T-helper 1 cell treated with Interleukin-12 subunit alpha and Interleukin-12 subunit beta and Interleukin-4 antibody, amounts not matched to agents 30 μg/mL and 1 μg/mL, for 36 hours (primary cell): ENCODE measurements at regions not wholly inside any gene's neighbourhood (a gene's known extent, or its start where the extent isn't known, plus 50 kb on each side); places are given as distances from the start of the nearest gene placed in this dataset.

Source experiments
- H3K27ac Mint-ChIP-seq: one replicate; pipeline ENCODE4 v1.8.0; 2021; ENCODE audit warnings: mild to moderate bottlenecking, mixed read lengths
- H3K27me3 Mint-ChIP-seq: one replicate; pipeline ENCODE4 v1.8.0; 2021; ENCODE audit warnings: low read depth, mixed read lengths
- H3K36me3 Mint-ChIP-seq: one replicate; pipeline ENCODE4 v1.8.0; 2021; ENCODE audit warnings: low read depth, mixed read lengths
- H3K4me1 Mint-ChIP-seq: one replicate; pipeline ENCODE4 v1.8.0; 2021; ENCODE audit warnings: low read depth, mixed read lengths
- H3K4me3 Mint-ChIP-seq: one replicate; pipeline ENCODE4 v1.8.0; 2021; ENCODE audit warnings: mild to moderate bottlenecking, moderate library complexity, mixed read lengths
- H3K9me3 Mint-ChIP-seq: one replicate; pipeline ENCODE4 v1.8.0; 2021; ENCODE audit warnings: mixed read lengths

DNA sequence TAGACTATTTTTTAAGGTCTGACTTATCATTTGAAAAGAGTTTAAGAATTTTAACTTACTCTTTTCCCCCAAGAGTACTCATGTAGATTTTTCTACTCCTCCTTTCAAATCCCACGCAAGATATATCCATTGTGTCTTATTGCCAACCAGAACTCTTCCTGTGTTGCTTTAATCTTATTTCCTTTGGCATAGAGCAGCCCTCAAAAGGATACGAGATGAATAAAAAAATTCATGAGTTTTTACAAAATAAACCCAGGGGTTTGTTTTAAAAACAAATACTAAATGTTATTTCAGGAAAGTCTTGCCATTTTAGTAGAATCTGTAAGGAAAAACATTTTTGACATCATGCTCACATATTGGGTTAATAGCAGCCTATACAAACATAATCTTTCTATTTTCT is 543.2 kb upstream of the CXADR start:
- no peak overlapping the region for H3K27ac Mint-ChIP-seq
- no peak overlapping the region for H3K4me3 Mint-ChIP-seq
- H3K27me3 Mint-ChIP-seq, result no peaks in the 10 kb centered on the region
- H3K36me3 Mint-ChIP-seq, result no peaks in the 10 kb centered on the region
- H3K9me3 Mint-ChIP-seq, result peaks cover 18% of the 10 kb centered on the region
- no peaks in the 10 kb centered on the region for H3K4me1 Mint-ChIP-seq

DNA sequence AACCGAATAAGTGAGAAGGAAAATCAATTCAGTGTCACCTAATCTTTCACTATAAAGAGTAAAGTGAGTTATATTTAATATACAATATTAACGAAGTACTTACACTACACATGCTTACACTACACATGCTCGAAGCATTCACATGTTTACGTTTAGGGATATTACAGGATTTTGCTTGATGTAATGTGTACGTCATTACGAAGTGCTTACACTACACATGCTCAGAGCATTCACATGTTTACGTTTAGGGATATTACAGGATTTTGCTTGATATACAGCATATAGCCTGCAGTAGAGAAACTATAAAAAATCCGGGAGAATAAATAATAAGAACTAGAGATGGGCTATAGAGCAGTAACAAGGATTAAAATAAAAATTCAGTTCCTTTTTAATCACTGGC is 538.8 kb upstream of the CXADR start:
- Mint-ChIP-seq H3K4me3 (no peak overlapping the region), H3K9me3 (peaks cover 3% of the 10 kb centered on the region), H3K27me3 (no peaks in the 10 kb centered on the region), H3K4me1 (no peaks in the 10 kb centered on the region), H3K36me3 (no peaks in the 10 kb centered on the region), H3K27ac (no peak overlapping the region)

DNA sequence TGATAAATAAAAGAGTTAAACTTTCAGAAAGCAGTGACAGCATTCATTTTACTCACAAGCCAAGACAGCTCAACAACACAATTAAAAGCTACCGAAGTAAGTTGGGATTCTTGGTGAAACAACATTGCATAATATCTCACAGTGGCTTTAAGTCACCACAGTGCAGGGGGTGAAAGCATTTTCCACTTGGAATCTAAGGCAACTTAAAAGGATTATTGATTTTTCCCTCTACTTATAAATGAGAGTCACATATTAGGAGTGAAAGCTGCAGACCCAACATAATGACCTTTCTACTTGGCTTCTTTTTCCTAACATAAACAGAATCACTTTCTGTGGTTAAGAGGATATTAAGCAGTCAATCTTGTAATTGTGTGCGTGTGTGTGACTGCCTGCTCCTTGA is 536.6 kb upstream of the CXADR start:
- H3K4me3 Mint-ChIP-seq, result no peak overlapping the region
- H3K27me3 Mint-ChIP-seq, result no peaks in the 10 kb centered on the region
- peaks cover 9% of the 10 kb centered on the region for H3K9me3 Mint-ChIP-seq
- no peaks in the 10 kb centered on the region for H3K36me3 Mint-ChIP-seq
- no peaks in the 10 kb centered on the region for H3K4me1 Mint-ChIP-seq
- no peak overlapping the region for H3K27ac Mint-ChIP-seq

DNA sequence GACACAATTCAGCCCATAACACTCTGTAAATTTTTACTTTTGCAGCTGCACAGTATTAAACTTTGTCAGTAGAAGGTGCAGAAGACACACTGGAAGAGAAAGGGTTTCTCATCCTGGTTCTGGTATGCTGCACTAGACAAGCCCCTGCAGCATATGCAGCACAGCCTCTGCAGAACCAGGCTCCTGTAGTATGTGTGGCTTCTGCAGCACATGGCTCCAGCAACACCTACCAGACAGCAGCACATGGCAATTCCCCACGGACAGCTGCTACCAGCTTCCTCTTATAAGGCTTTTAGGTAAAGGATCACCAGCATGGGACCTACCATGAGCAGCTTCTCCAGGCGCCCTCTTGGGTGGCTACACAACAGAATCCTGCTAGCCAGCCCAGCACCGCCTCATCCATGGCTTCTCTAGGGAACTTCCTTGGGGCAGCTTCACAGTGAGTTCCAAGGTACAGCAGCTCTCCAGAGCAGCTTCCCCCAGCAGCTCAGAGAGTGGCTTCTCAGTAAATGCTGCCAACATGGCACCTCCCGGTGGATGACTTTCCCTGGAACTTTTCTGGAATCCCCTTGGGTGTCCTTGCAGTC is 534.4 kb upstream of the CXADR start:
- H3K4me3 Mint-ChIP-seq, result no peak overlapping the region
- H3K4me1 Mint-ChIP-seq, result no peaks in the 10 kb centered on the region
- H3K27me3 Mint-ChIP-seq, result no peaks in the 10 kb centered on the region
- H3K9me3 Mint-ChIP-seq, result peaks cover 10% of the 10 kb centered on the region
- no peaks in the 10 kb centered on the region for H3K36me3 Mint-ChIP-seq
- H3K27ac Mint-ChIP-seq, result no peak overlapping the region

DNA sequence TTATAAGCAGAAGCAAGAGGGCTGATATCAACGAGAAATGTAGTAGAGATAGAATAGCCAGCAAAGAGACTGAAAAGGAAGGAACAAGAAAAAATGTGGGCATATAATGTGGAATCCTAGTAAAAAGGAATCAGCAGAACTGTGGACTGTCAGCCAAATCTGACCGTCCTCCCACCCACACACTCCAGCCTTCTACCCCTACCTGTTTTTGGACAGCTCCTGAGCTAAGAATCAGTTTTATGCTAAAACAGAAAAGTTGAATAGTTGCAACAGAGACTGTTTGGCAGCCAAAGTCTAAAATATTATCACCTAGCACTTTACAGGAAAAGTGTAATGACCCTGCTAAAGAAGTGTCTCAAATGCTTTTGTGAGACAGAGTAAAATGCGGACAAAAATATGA is 533.3 kb upstream of the CXADR start:
- Mint-ChIP-seq H3K36me3 (no peaks in the 10 kb centered on the region), H3K27me3 (no peaks in the 10 kb centered on the region), H3K9me3 (peaks cover 9% of the 10 kb centered on the region), H3K4me1 (no peaks in the 10 kb centered on the region), H3K27ac (no peak overlapping the region), H3K4me3 (no peak overlapping the region)

DNA sequence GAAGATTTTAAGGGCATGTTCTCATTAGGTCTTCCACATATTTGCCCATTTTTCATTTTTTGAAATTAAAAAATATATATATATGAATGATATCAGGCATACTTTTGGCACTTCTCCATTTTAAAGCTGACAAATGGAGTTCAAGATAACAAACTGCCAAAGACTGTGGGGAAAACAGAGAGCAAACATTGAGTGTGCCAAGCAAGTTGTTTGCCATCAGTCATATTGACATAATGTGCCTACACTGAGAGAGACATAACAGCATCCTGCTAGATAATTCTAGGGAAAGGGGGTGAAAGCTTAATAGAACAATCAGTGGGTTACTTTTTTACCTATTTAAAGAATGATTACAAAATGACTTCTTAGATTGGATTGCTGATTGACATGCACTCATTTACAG is 529.4 kb upstream of the CXADR start:
- Mint-ChIP-seq H3K4me3 (no peak overlapping the region), H3K27me3 (no peaks in the 10 kb centered on the region), H3K9me3 (peaks cover 21% of the 10 kb centered on the region), H3K36me3 (no peaks in the 10 kb centered on the region), H3K27ac (no peak overlapping the region), H3K4me1 (no peaks in the 10 kb centered on the region)

DNA sequence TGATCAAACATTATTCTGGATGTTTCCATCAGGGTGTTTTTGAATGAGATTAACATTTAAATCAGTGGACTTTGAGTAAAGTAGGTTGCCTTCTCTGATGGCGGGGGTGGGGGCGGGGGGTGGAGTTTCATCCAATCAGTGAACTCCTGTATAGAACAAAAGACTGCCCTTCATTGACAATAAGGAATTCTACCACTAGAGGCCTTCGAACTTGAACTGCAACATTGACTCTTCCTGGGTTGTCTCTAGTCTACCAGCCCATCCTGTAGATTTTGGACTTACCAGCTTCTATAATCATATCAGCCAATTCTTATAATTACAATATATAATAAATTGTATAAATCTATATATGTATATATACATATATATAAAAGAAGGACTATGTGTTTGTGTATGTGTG is 520.4 kb upstream of the CXADR start:
- H3K4me3 Mint-ChIP-seq, result no peak overlapping the region
- no peaks in the 10 kb centered on the region for H3K4me1 Mint-ChIP-seq
- H3K9me3 Mint-ChIP-seq, result peaks cover 11% of the 10 kb centered on the region
- H3K27me3 Mint-ChIP-seq, result no peaks in the 10 kb centered on the region
- H3K36me3 Mint-ChIP-seq, result no peaks in the 10 kb centered on the region
- no peak overlapping the region for H3K27ac Mint-ChIP-seq

DNA sequence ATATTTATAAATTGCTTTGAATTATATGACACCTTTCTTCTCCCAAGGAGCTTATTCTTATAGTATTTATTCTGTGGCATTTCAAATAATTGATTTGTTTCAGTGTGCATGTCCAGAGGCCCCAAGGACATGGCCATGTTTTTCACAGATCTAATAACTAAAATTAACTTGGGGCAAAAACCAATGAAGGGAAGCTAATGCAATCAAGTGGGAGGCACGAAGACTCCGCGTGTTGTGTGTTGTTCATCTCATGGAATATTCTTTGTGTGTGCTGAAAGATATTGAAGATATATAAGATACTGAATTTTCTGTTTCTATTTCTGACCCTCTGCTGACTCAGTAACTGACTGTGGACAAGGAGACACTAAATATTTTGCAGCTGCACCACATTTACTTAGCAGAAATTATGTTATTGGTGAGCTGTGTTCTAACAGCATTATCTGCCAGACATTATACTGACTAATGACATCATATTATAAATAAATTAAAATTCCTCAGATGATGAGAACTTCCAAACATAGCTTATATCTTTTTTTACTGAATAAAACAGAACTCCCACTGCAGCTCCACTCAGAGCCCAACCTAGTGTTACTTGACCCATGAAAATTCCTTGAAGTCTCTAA is 519.3 kb upstream of the CXADR start:
- no peaks in the 10 kb centered on the region for H3K36me3 Mint-ChIP-seq
- no peak overlapping the region for H3K27ac Mint-ChIP-seq
- no peaks in the 10 kb centered on the region for H3K27me3 Mint-ChIP-seq
- H3K4me3 Mint-ChIP-seq, result no peak overlapping the region
- peaks cover 9% of the 10 kb centered on the region for H3K9me3 Mint-ChIP-seq
- no peaks in the 10 kb centered on the region for H3K4me1 Mint-ChIP-seq

DNA sequence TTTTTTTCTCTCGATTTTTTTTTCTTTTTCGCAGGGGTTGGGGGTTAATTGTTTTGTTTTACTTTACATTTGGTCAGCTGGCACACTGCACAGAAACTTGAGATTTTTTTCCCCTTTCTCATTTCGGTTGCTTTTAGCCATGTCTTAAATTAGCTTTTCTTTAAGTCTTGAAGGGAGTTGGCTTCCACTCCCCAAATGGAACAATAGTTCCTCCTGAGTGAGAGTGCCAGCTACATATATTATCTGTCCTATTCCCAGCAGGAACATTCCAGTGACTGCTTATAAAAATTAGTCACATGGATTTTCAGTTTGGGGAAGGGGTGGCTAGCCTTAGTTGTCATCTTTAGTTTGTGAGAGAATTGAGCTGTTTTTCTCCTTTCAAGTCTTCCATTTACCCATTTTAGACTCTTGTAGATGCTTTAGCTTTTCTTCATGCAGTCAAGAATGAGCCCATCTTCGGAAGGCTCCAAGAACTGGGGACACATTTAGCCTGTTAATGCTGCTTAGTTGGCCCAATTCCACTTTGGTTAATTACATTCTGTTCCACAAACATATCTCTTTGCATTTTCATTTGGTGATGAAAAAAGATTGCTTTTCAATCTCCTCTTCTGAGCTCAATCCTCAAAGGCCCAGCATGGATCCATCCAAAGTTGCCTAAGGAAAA is 510.1 kb upstream of the CXADR start:
- Mint-ChIP-seq H3K36me3 (no peaks in the 10 kb centered on the region), H3K4me3 (no peak overlapping the region), H3K27me3 (no peaks in the 10 kb centered on the region), H3K27ac (no peak overlapping the region), H3K4me1 (no peaks in the 10 kb centered on the region), H3K9me3 (peaks cover 19% of the 10 kb centered on the region)

DNA sequence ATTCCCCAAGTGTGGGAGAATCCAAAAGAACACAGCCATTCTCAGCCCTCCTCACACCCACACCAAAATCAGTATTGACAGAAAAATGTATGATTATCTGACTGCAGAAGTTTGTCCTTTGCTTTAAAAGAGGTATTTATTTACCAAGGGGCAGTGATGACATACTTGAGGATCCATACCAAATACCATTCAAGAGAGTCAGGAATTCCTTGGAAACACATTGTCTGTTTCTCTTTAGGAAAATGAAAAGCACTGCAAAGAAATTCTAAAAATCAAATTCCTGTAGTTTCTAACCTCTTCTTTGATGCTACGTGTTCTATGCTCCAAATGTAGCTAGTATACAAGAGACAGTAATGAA is 509.6 kb upstream of the CXADR start:
- Mint-ChIP-seq H3K4me3 (no peak overlapping the region), H3K4me1 (no peaks in the 10 kb centered on the region), H3K9me3 (peaks cover 18% of the 10 kb centered on the region), H3K27me3 (no peaks in the 10 kb centered on the region), H3K36me3 (no peaks in the 10 kb centered on the region), H3K27ac (no peak overlapping the region)

DNA sequence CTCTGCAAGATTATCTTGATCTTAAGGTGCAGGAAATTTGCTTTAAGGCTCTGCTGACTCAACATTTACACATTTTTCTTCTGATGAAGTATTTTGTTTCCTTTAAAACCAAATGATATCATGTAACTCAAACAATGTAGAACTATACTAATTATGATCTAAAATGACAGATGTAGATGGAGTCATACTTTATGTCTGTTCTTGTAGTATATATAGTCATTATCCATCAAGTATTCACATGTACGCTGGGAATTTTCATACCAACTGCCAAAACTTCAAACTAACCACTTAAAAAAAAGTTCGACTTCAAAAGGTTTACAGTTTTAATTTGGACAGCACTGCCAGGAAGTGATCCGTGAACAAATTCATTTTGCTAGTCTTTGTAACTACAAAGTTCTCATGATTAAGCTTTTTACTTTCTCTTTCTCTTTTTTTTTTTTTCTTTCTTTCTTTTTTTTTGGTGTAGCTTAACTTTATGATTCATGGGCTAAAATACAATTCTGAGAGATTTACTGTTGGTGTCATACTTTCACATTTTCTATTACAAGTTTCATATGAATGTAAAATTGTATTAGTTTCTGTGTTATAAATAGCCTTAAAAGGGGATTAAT is 509.0 kb upstream of the CXADR start:
- H3K27me3 Mint-ChIP-seq, result no peaks in the 10 kb centered on the region

DNA sequence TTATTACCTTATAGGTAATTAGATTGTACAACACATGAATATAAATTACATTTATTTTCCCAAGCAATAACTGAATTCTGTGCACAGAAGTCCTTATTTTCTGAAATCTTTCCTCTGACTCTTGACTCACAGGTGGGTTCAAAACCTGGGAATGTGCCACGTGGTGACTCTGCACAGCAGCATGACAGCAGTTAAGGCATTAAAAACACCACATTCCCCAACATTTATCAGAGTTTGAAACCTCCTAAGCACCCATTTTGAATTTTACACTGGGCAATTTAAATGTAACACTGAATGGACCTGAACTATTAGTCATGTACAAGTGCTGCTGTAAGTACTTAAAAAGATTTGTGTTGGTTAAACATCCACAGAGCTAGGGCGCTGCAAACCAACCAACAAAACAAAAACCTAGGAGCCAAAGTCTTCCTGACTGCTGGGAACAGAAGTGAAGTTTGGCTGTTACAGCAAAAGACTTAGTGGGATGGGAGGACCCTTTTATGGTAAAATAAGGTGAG is 480.6 kb upstream of the CXADR start:
- no peaks in the 10 kb centered on the region for H3K27me3 Mint-ChIP-seq
- H3K4me1 Mint-ChIP-seq, result no peaks in the 10 kb centered on the region
- H3K27ac Mint-ChIP-seq, result no peak overlapping the region
- peaks cover 32% of the 10 kb centered on the region for H3K9me3 Mint-ChIP-seq
- no peaks in the 10 kb centered on the region for H3K36me3 Mint-ChIP-seq
- H3K4me3 Mint-ChIP-seq, result no peak overlapping the region

More for the DNA sequence above, 509.0 kb upstream of the CXADR start:
- no peaks in the 10 kb centered on the region for H3K4me1 Mint-ChIP-seq
- peak overlapping the region; percentile 31 for H3K27ac Mint-ChIP-seq
- no peak overlapping the region for H3K4me3 Mint-ChIP-seq
- peaks cover 18% of the 10 kb centered on the region for H3K9me3 Mint-ChIP-seq
- no peaks in the 10 kb centered on the region for H3K36me3 Mint-ChIP-seq

DNA sequence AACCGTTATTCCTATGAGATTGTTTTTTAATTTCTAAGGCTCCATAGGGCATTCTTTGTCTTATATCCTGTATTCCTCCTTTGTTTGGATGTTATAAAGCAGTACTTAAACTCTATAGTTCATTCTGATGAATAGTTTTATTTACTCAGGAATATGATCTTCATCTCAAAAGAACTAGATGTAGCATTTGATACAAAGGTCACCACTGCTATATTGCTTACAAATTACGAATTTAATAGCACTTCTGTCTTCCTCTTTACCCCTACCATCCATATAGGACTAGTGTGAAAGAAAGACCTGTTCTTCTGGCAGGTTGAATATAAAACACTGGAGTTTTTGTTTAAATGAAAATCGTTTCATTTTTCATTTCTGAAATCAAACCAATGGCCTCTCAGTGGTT is 468.1 kb upstream of the CXADR start:
- Mint-ChIP-seq H3K9me3 (peaks cover 18% of the 10 kb centered on the region), H3K27ac (no peak overlapping the region), H3K4me3 (no peak overlapping the region), H3K36me3 (no peaks in the 10 kb centered on the region), H3K27me3 (no peaks in the 10 kb centered on the region), H3K4me1 (no peaks in the 10 kb centered on the region)

DNA sequence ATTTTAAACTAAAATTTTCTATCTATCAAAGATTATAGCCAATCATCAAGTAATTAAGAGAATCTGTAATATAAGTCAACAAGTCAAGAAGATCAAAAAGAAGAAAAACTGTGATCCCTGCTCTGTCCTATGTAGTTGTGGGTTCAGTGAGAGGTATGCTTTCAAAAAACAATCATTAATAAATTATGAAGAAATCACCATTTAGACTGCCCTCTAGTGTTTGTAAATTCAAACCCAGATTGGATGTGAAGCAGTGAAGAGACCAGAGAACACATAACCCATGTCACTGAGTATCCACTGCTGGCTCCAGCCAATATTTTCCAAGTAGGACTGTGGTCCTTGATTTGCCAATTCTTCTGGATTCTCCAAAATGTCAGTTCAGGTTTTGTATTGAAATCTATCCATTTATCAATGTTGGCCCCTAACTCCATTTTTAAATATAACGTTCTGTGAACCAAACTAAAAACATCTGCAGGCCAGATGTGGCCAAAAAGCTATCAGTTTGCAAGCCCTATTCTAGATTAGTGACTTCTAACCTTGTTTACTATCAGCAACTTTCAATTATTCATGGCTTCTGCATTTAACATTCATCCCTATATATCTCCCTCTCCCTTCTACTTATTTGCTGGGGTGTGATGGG is 467.5 kb upstream of the CXADR start:
- no peak overlapping the region for H3K4me3 Mint-ChIP-seq
- H3K27ac Mint-ChIP-seq, result no peak overlapping the region
- peaks cover 22% of the 10 kb centered on the region for H3K9me3 Mint-ChIP-seq
- no peaks in the 10 kb centered on the region for H3K36me3 Mint-ChIP-seq
- H3K27me3 Mint-ChIP-seq, result no peaks in the 10 kb centered on the region
- no peaks in the 10 kb centered on the region for H3K4me1 Mint-ChIP-seq

DNA sequence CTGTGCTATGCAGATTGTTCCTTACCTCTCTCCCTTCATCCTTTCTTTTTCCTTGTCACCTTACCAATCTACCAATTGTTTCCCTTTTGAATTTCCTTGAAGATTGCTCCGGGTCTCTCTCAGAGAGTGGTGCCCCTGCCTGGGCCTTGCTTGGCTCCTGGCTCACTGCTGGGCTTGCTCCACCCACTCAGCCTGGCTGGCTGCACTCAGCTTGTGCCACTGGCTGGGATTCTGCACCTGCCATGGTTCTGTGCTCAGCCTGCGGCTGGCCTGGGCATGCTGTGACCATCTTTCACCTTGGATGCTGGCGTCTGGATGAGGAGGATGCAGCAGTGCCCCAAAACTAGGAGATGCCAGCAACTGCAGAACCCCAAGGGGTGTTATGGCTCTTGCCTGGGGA is 463.9 kb upstream of the CXADR start:
- peaks cover 5% of the 10 kb centered on the region for H3K9me3 Mint-ChIP-seq
- H3K27me3 Mint-ChIP-seq, result no peaks in the 10 kb centered on the region
- H3K4me3 Mint-ChIP-seq, result no peak overlapping the region
- no peaks in the 10 kb centered on the region for H3K4me1 Mint-ChIP-seq
- H3K36me3 Mint-ChIP-seq, result no peaks in the 10 kb centered on the region
- H3K27ac Mint-ChIP-seq, result no peak overlapping the region
